ENCODE measurements at regions not wholly inside any gene's neighbourhood (a gene's known extent, or its start where the extent isn't known, plus 50 kb on each side); places are given as distances from the start of the nearest gene placed in this dataset.
A peak's percentile ranks its signal among the peaks of the same experiment; 100 is the strongest.

DNA sequence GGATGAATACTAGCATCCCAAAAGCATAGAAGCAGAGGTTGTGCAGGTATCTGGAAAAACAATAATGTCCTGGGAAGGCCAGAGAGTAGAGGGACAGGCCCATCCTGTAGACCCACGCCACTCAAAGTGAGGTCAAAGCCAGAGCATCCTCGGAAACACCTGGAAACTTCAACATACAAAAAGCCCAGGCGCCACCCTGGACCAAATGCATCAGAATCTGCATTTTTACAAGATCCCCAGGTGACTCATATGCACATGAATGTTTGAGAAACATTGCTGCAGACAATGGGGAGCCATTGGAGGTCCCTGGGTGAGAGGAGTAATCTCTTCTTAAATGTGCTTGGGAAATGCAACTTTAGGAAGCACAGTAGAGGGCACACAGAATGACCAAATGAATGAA, 684.1 kb downstream of the DIAPH3 start:
- 63 to 77% (median 70%) methylated on average over 3 of the region's 3 CpGs for WGBS, 4 donors

DNA sequence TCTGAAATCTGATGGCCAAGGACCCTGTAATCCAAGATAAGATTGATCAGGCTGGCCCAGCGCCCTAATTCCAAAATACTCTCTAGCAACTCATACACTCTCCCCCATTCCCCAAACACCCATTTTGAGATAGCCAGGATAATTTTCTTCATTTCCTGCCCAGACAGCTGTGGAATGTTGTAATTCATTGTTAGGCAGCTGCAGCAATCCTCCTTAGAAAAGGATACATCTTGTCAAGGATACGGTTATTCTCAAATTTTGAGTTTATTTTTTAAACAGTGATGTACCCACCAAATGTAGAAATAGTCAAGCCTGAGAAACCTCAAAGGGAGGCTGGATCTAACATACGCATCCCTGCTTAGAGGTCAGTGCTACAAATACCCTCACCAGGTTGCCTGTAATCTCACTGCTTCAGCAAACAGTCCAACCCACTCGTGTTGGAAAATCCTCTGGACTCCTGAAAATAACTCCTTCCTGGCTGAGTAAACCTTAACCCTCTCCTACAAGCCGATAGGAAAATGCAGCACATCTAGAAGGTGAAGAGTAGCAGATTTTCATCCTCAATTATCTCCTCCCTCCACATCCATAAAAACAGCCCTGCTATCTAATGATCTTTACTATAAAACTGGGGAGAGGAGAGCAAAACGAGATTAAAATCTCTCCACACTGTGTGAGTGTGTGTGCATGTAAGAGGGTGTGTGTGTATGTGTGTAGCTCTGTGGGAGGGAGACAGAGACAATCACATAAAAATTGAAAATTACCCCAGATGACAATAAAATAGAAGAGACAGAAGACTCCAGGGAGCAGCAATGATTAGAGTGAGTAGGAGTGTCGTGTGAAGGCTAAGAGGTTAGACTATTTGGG, 683.1 kb downstream of the DIAPH3 start:
- WGBS, 4 donors: 36 to 48% (median 39%) methylated on average over 7 of the region's 7 CpGs
- TF ChIP-seq POLR2A (IDR thresholded peaks at IDR 0.05) (no peak), CTCF (IDR thresholded peaks at IDR 0.05) (no peak)
- H3K4me3 ChIP-seq: no peak overlapping the region
- H3K9me3 ChIP-seq: no peaks in the 10 kb centered on the region
- no peaks in the 10 kb centered on the region for H3K27me3 ChIP-seq
- H3K27ac ChIP-seq: peak overlapping the region in 7 of 12 donors; percentile 20 to 51 (median 41)
- no peaks in the 10 kb centered on the region for H3K36me3 ChIP-seq
- peak; percentile 19 to 46 (median 42) for ATAC-seq
- peaks cover 0 to 72% (median 26%) of the 10 kb centered on the region in 12 donors for H3K4me1 ChIP-seq
- intact Hi-C loops (cut with DNase I): loop anchor here in 2 of 10 donors (5.0 to 10.0 kb wide), 4 partner anchors 52 to 187 kb away; no protein-coding TSS in a partner anchor
- DNase-seq: no peak

More for the DNA sequence above, 684.1 kb downstream of the DIAPH3 start:
- Histone ChIP-seq H3K4me1 (peaks cover 0 to 72% (median 26%) of the 10 kb centered on the region in 12 donors), H3K36me3 (no peaks in the 10 kb centered on the region), H3K27me3 (no peaks in the 10 kb centered on the region), H3K4me3 (no peak overlapping the region), H3K9me3 (no peaks in the 10 kb centered on the region), H3K27ac (peak overlapping the region in 8 of 12 donors; percentile 8 to 48 (median 42))
- intact Hi-C loops (cut with DNase I): loop anchor here in 5 of 10 donors (5.0 to 10.0 kb wide), 5 partner anchors 53 to 195 kb away; no protein-coding TSS in a partner anchor
- DNase-seq (peak in 1 of 5 donors; percentile 26), ATAC-seq (peak in 1 of 4 donors; percentile 65)
- no peak for TF ChIP-seq CTCF (IDR thresholded peaks at IDR 0.05)

DNA sequence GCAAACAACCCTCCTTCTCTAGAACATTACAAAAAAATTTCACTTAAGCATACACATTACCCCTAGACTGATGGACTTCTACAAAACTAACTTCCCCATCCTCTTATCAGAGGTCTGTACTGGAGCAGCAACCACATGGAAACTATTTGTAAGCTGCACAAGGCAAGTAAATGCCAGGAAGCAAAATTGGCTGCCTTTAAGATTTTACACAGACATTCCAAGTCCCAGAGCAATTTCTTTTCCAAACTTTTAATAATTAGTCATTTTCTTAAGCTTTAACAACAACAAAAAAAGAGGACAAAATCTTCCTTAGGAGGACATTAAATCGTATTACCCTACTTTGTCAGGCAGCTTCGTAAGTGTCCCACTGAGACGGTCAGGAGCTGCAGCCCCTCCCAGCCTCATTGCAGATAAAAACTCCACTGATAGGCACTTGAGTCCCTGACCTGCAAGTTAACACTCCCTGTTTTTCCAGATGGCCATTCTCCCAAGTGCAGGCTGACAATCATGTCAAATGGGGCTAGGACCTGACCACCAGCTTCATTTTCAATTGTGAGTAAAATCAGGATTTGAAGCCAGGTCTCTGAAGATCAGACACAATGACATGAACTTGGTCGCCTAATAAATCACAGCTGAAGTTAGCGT, 680.1 kb downstream of the DIAPH3 start:
- TF ChIP-seq POLR2A (IDR thresholded peaks at IDR 0.05): no peak
- no peak for TF ChIP-seq CTCF (IDR thresholded peaks at IDR 0.05)
- peaks cover 0 to 47% (median 15%) of the 10 kb centered on the region in 12 donors for H3K4me1 ChIP-seq
- peak overlapping the region in 9 of 12 donors; percentile 32 to 67 (median 47) for H3K27ac ChIP-seq
- ATAC-seq: peak; percentile 68 to 86 (median 79)
- no peak overlapping the region for H3K4me3 ChIP-seq
- no peaks in the 10 kb centered on the region for H3K27me3 ChIP-seq
- 12 to 22% (median 13%) methylated on average over 5 of the region's 5 CpGs for WGBS, 4 donors
- no peaks in the 10 kb centered on the region for H3K36me3 ChIP-seq
- DNase-seq: peak in 3 of 5 donors; percentile 24 to 48 (median 34)
- intact Hi-C loops (cut with DNase I): loop anchor here in 2 of 10 donors (5.0 to 10.0 kb wide), 4 partner anchors 49 to 184 kb away; no protein-coding TSS in a partner anchor
- no peaks in the 10 kb centered on the region for H3K9me3 ChIP-seq

- no peaks in the 10 kb centered on the region for H3K9me3 ChIP-seq
- H3K4me3 ChIP-seq: no peak overlapping the region
- WGBS, 4 donors: 90 to 99% (median 96%) methylated on average over 3 of the region's 3 CpGs
- ATAC-seq (no peak), DNase-seq (no peak)
- intact Hi-C loops (cut with DNase I): loop anchor here in 1 of 10 donors (10.0 kb wide), 2 partner anchors 93 to 163 kb away; no protein-coding TSS in a partner anchor
- peaks cover 0 to 21% (median 9%) of the 10 kb centered on the region in 12 donors for H3K4me1 ChIP-seq
- TF ChIP-seq POLR2A (IDR thresholded peaks at IDR 0.05) (no peak), CTCF (IDR thresholded peaks at IDR 0.05) (no peak)
- no peaks in the 10 kb centered on the region for H3K36me3 ChIP-seq
- H3K27ac ChIP-seq: no peak overlapping the region
- no peaks in the 10 kb centered on the region for H3K27me3 ChIP-seq
Observed at GRCh38 chr13:59487883-59488282, 675.8 kb downstream of the DIAPH3 start.

Data from heart left ventricle (tissue), 16 donors.